B cell (primary cell): ENCODE measurements at regions not wholly inside any gene's neighbourhood (a gene's known extent, or its start where the extent isn't known, plus 50 kb on each side); places are given as distances from the start of the nearest gene placed in this dataset.

Experiments used
- ATAC-seq: fragments of 200-7000 bp; cut with Tn5 transposase; one replicate; pipeline ENCODE4 v1.10.0; 2021; ENCODE audit warnings: low read depth, mild to moderate bottlenecking, moderate number of reproducible peaks, moderate library complexity
- CTCF ChIA-PET: fragments of 350-600 bp; sonication (Branson Sonifier 250); formaldehyde crosslinking; loops from one replicate; lab custom pipeline; 2021; ENCODE audit warnings: antibody characterized with exemption, inconsistent platforms; lab: Charles Lee
- POLR2A ChIA-PET: fragments of 350-600 bp; sonication (Branson Sonifier 250); formaldehyde crosslinking; loops from one replicate; lab custom pipeline; 2021; ENCODE audit warnings: antibody characterized with exemption; lab: Charles Lee
- DNase-seq: peaks from one replicate; pipeline ENCODE4 v3.0.0; 2013
- H2AFZ ChIP-seq: 2 replicates; pipeline ENCODE4 v1.6.1; 2012; ENCODE audit warnings: mild to moderate bottlenecking, low read depth, low read length; ENCODE audit not compliant: insufficient read depth, poor library complexity, severe bottlenecking
- H3K27ac ChIP-seq, 2 donors: 1 replicate in 1 of 2; 2 replicates in 1 of 2; pipeline ENCODE4 v1.5.1; 2012 to 2013; ENCODE audit warnings: low read length in 2 of 2, mild to moderate bottlenecking in 2 of 2, moderate library complexity in 1 of 2
- H3K27me3 ChIP-seq, 4 experiments: fragments of 200-600 bp in 1 of 4; sonication (generic) in 1 of 4; replicated peaks in 1 of 4; 1 replicate in 2 of 4; 2 replicates in 2 of 4; pipeline versions ENCODE4 v1.6.1 to v1.7.0; 2013 to 2016; ENCODE audit warnings: low read length in 3 of 4, mild to moderate bottlenecking in 2 of 4, mixed read lengths in 1 of 4, moderate library complexity in 1 of 4; ENCODE audit not compliant: insufficient read depth in 4 of 4, control insufficient read depth in 3 of 4; ENCODE audit errors: control extremely low read depth in 1 of 4
- H3K36me3 ChIP-seq, 2 experiments: replicated peaks in 1 of 2; 1 replicate in 1 of 2; 2 replicates in 1 of 2; pipeline versions ENCODE4 v1.6.1 to v1.7.1; 2013; ENCODE audit warnings: low read length in 1 of 2; ENCODE audit not compliant: insufficient read depth in 2 of 2, control insufficient read depth in 1 of 2; ENCODE audit errors: control extremely low read depth in 1 of 2, extremely low read depth in 1 of 2
- H3K4me1 ChIP-seq, 2 donors: fragments of 200-600 bp in 1 of 2; sonication (generic) in 1 of 2; 1 replicate in 1 of 2; 2 replicates in 1 of 2; pipeline versions ENCODE4 v1.5.1 to v1.6.1; 2013 to 2017; ENCODE audit warnings: low read length in 2 of 2; ENCODE audit not compliant: control insufficient read depth in 2 of 2, insufficient read depth in 2 of 2
- H3K4me2 ChIP-seq: replicated peaks from 2 replicates; pipeline ENCODE3; 2012; ENCODE audit warnings: mild to moderate bottlenecking, low read depth, low read length; ENCODE audit not compliant: poor library complexity, severe bottlenecking
- H3K4me3 ChIP-seq, 5 experiments: fragments of 200-600 bp in 1 of 5; sonication (generic) in 1 of 5; 1 replicate in 3 of 5; 2 replicates in 2 of 5; pipeline versions ENCODE4 v1.5.1 to v1.7.0; 2011 to 2016; ENCODE audit warnings: low read length in 4 of 5, mild to moderate bottlenecking in 4 of 5, low read depth in 2 of 5, control low read depth in 1 of 5, moderate library complexity in 1 of 5; ENCODE audit not compliant: insufficient read depth in 1 of 5; ENCODE audit errors: control extremely low read depth in 1 of 5, extremely low read depth in 1 of 5
- H3K79me2 ChIP-seq: fragments of 200-600 bp; sonication (generic); one replicate; pipeline ENCODE4 v1.6.0; 2016; ENCODE audit warnings: low read length; ENCODE audit not compliant: control insufficient read depth, insufficient read depth
- H3K9ac ChIP-seq: fragments of 200-600 bp; sonication (generic); 2 replicates; pipeline ENCODE4 v1.6.1; 2017; ENCODE audit warnings: mild to moderate bottlenecking, low read length, moderate library complexity
- H3K9me3 ChIP-seq, 3 donors: one replicate each; pipeline versions ENCODE4 v1.6.1 to v1.7.1; 2013; ENCODE audit warnings: low read length in 2 of 3; ENCODE audit not compliant: control insufficient read depth in 2 of 3, insufficient read depth in 1 of 3; ENCODE audit errors: control extremely low read depth in 1 of 3
- H4K20me1 ChIP-seq: 2 replicates; pipeline ENCODE4 v1.6.0; 2012; ENCODE audit warnings: mild to moderate bottlenecking, low read length; ENCODE audit not compliant: insufficient read depth, control insufficient read depth, poor library complexity, severe bottlenecking
- H3K27ac Mint-ChIP-seq: one replicate; pipeline ENCODE4 v1.8.0; 2021; ENCODE audit warnings: mixed read lengths
- H3K27me3 Mint-ChIP-seq: one replicate; pipeline ENCODE4 v1.8.0; 2021; ENCODE audit warnings: mixed read lengths
- H3K4me1 Mint-ChIP-seq: one replicate; pipeline ENCODE4 v1.8.0; 2021; ENCODE audit warnings: mixed read lengths
- H3K4me3 Mint-ChIP-seq: one replicate; pipeline ENCODE4 v1.8.0; 2021; ENCODE audit warnings: mixed read lengths
- H3K9me3 Mint-ChIP-seq: one replicate; pipeline ENCODE4 v1.8.0; 2022; ENCODE audit warnings: mixed read lengths; ENCODE audit not compliant: insufficient read depth
- CTCF ChIP-seq: fragments of 200-600 bp; IDR thresholded peaks from one replicate; pipeline ENCODE4 v1.8.0; 2022; ENCODE audit warnings: antibody characterized with exemption, mild to moderate bottlenecking
- EZH2 ChIP-seq: IDR thresholded peaks from 2 replicates; pipeline ENCODE4 v1.6.1; 2012; ENCODE audit warnings: borderline replicate concordance, low read depth, mild to moderate bottlenecking, moderate library complexity, low read length; ENCODE audit not compliant: insufficient read depth, poor library complexity, severe bottlenecking
- WGBS: methylation state at CpG from one replicate; pipeline ENCODE4 v1.1.5; 2013; ENCODE audit warnings: missing lambda C conversion rate; ENCODE audit not compliant: insufficient coverage; 5-methylcytosine and 5-hydroxymethylcytosine counted together
- intact Hi-C: fragments of 100-400 bp; cut with micrococcal nuclease; formaldehyde crosslinking; loops from one replicate; pipeline ENCODE4 v1.10.0; 2022

GRCh38 chr1:38614861-38615260 lies 244.7 kb downstream of the RRAGC start:
- 73% methylated on average over 2 of the region's 3 CpGs for WGBS
- ChIA-PET POLR2A (no interaction called here), CTCF (no interaction called here)
- H3K9ac ChIP-seq, result no peak overlapping the region
- no peak for TF ChIP-seq EZH2
- no peak for TF ChIP-seq CTCF
- peaks cover 38% of the 10 kb centered on the region for H3K27me3 Mint-ChIP-seq
- no peak overlapping the region for H3K27ac ChIP-seq
- no peak for DNase-seq
- H3K9me3 ChIP-seq, result no peaks in the 10 kb centered on the region
- no peak overlapping the region for H2AFZ ChIP-seq
- H3K4me2 ChIP-seq, result no peak overlapping the region
- H3K27me3 ChIP-seq, result peaks cover 0 to 7% (median 0%) of the 10 kb centered on the region in 4 experiments
- no peaks in the 10 kb centered on the region for H3K4me1 Mint-ChIP-seq
- no peaks in the 10 kb centered on the region for H3K9me3 Mint-ChIP-seq
- H3K4me3 ChIP-seq, result no peak overlapping the region
- no peak for ATAC-seq
- no peaks in the 10 kb centered on the region for H3K79me2 ChIP-seq
- H3K4me3 Mint-ChIP-seq, result no peak overlapping the region
- intact Hi-C loops, result no loop called here
- H3K36me3 ChIP-seq, result no peaks in the 10 kb centered on the region
- H3K27ac Mint-ChIP-seq, result no peak overlapping the region
- no peaks in the 10 kb centered on the region for H4K20me1 ChIP-seq
- H3K4me1 ChIP-seq, result no peaks in the 10 kb centered on the region

DNA sequence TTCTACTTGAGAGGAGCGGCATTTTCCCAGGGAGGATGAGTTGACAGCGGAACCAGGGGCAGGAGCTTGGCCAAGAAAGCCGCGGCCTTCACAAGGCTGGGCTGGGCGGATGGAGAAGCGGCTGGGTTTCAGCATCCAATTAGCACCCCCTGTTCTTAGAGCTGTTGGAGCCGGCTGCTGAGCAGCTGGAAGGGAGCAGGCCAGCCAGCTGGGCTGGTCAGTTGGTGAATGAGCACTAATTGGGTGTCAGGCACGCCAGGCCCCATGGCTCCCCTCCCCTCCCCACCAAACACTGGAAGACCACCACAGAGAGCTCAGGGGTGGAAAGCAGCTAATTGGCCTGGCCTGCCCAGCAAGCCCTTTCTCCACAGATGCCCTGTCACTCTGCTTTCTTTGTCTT lies 245.6 kb downstream of the RRAGC start:
- Histone ChIP-seq H3K9ac (no peak overlapping the region), H4K20me1 (no peaks in the 10 kb centered on the region), H3K27ac (no peak overlapping the region), H2AFZ (no peak overlapping the region), H3K36me3 (no peaks in the 10 kb centered on the region), H3K4me3 (no peak overlapping the region), H3K4me1 (no peaks in the 10 kb centered on the region), H3K27me3 (peaks cover 0 to 12% (median 0%) of the 10 kb centered on the region in 4 experiments), H3K4me2 (no peak overlapping the region), H3K79me2 (no peaks in the 10 kb centered on the region), H3K9me3 (no peaks in the 10 kb centered on the region)
- peaks cover 44% of the 10 kb centered on the region for H3K27me3 Mint-ChIP-seq
- intact Hi-C loops, result no loop called here
- CTCF ChIA-PET, result no interaction called here
- WGBS, result 98% methylated on average over 6 of the region's 8 CpGs
- TF ChIP-seq EZH2, result no peak
- no peak for TF ChIP-seq CTCF
- no peaks in the 10 kb centered on the region for H3K4me1 Mint-ChIP-seq
- DNase-seq, result no peak
- no peaks in the 10 kb centered on the region for H3K9me3 Mint-ChIP-seq
- POLR2A ChIA-PET, result no interaction called here
- ATAC-seq, result no peak
- H3K4me3 Mint-ChIP-seq, result no peak overlapping the region
- no peak overlapping the region for H3K27ac Mint-ChIP-seq
